ENCODE measurements at regions not wholly inside any gene's neighbourhood (a gene's known extent, or its start where the extent isn't known, plus 50 kb on each side); places are given as distances from the start of the nearest gene placed in this dataset.

DNA sequence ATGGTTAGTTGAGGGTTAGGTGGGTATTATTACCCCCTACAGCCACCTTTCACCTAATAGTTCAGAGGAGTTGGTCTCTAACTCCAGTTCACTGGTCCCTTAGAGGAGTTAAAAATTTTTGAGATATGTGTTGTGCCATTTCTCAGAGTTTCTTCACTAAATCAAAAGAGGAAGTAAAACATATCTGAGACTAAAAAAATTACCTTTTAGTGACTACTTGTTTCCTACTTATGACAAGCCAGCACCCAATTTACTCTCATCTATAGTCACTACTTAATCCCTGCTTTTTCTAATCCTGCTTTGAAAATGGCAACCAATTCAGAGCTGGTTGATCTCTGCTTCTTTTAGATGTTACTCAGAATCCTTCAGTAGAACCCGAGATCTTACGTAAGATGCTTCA lies 1316.8 kb upstream of the B3GALT2 start:
- no peaks in the 10 kb centered on the region for H3K36me3 ChIP-seq (ENCODE audit: control insufficient read depth, low read length)
- TF ChIP-seq CTCF (IDR thresholded peaks at IDR 0.05; ENCODE audit: low read depth, low read length, poor library complexity, severe bottlenecking) (no peak), EZH2phosphoT487 (IDR thresholded peaks at IDR 0.05; ENCODE audit: borderline replicate concordance, low read length) (no peak)
- H4K20me1 ChIP-seq (ENCODE audit: control insufficient read depth, insufficient read depth, low read depth, low read length), result no peaks in the 10 kb centered on the region
- H3K27me3 ChIP-seq (ENCODE audit: control insufficient read depth, low read length), result no peaks in the 10 kb centered on the region
- no peak overlapping the region for H3K27ac ChIP-seq (ENCODE audit: low read depth, low read length)
- H3K4me3 ChIP-seq (ENCODE audit: low read length), result no peak overlapping the region
- no peaks in the 10 kb centered on the region for H3F3A ChIP-seq (ENCODE audit: control insufficient read depth, insufficient read depth)
- no peaks in the 10 kb centered on the region for H3K79me2 ChIP-seq (ENCODE audit: control insufficient read depth, low read length)
- peaks cover 7% of the 10 kb centered on the region for H3K4me1 ChIP-seq (ENCODE audit: control insufficient read depth, low read length)
- no peaks in the 10 kb centered on the region for H3K9me2 ChIP-seq (replicated peaks; ENCODE audit: control insufficient read depth, low read length)
- no peaks in the 10 kb centered on the region for H3K9me3 ChIP-seq (ENCODE audit: control insufficient read depth, insufficient read depth, low read length)
- no peak overlapping the region for H3K4me2 ChIP-seq (ENCODE audit: low read length)

GRCh38 chr1:194495434-194495833 lies 1309.0 kb upstream of the B3GALT2 start:
- Histone ChIP-seq H3K27ac (ENCODE audit: low read depth, low read length) (no peak overlapping the region), H3K4me3 (ENCODE audit: low read length) (no peak overlapping the region), H3K4me1 (ENCODE audit: control insufficient read depth, low read length) (no peaks in the 10 kb centered on the region), H3K9me3 (ENCODE audit: control insufficient read depth, insufficient read depth, low read length) (peaks cover 11% of the 10 kb centered on the region), H3F3A (ENCODE audit: control insufficient read depth, insufficient read depth) (no peaks in the 10 kb centered on the region), H4K20me1 (ENCODE audit: control insufficient read depth, insufficient read depth, low read depth, low read length) (no peaks in the 10 kb centered on the region), H3K79me2 (ENCODE audit: control insufficient read depth, low read length) (no peaks in the 10 kb centered on the region), H3K36me3 (ENCODE audit: control insufficient read depth, low read length) (no peaks in the 10 kb centered on the region), H3K27me3 (ENCODE audit: control insufficient read depth, low read length) (no peaks in the 10 kb centered on the region), H3K9me2 (replicated peaks; ENCODE audit: control insufficient read depth, low read length) (no peaks in the 10 kb centered on the region), H3K4me2 (ENCODE audit: low read length) (no peak overlapping the region)
- TF ChIP-seq CTCF (IDR thresholded peaks at IDR 0.05; ENCODE audit: low read depth, low read length, poor library complexity, severe bottlenecking), result no peak
- no peak for TF ChIP-seq EZH2phosphoT487 (IDR thresholded peaks at IDR 0.05; ENCODE audit: borderline replicate concordance, low read length)

DNA sequence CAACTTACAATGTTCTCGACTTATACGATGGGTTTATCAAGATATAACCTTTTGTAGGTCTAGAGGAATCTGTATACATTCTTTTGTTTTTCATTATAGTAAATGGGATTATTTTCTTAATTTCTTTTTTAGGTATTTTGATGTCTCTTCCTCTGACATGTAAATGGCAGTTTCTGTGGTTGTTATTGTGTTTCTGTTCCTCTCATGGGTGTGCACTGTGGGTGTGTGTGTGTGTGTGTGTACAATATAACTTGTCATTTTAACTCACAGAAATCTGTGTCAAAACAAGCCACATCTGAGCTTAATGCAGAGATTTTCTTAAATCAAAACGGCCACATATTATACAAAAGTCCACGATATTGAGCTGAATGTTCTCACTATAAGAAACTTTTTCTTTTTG lies 1300.8 kb upstream of the B3GALT2 start:
- Histone ChIP-seq H3K4me3 (ENCODE audit: low read length) (no peak overlapping the region), H3K27ac (ENCODE audit: low read depth, low read length) (no peak overlapping the region), H3K4me2 (ENCODE audit: low read length) (no peak overlapping the region), H3K27me3 (ENCODE audit: control insufficient read depth, low read length) (no peaks in the 10 kb centered on the region), H3K36me3 (ENCODE audit: control insufficient read depth, low read length) (no peaks in the 10 kb centered on the region), H3K9me3 (ENCODE audit: control insufficient read depth, insufficient read depth, low read length) (no peaks in the 10 kb centered on the region), H3K9me2 (replicated peaks; ENCODE audit: control insufficient read depth, low read length) (no peaks in the 10 kb centered on the region), H4K20me1 (ENCODE audit: control insufficient read depth, insufficient read depth, low read depth, low read length) (no peaks in the 10 kb centered on the region), H3F3A (ENCODE audit: control insufficient read depth, insufficient read depth) (no peaks in the 10 kb centered on the region), H3K79me2 (ENCODE audit: control insufficient read depth, low read length) (no peaks in the 10 kb centered on the region), H3K4me1 (ENCODE audit: control insufficient read depth, low read length) (no peaks in the 10 kb centered on the region)
- no peak for TF ChIP-seq CTCF (IDR thresholded peaks at IDR 0.05; ENCODE audit: low read depth, low read length, poor library complexity, severe bottlenecking)
- TF ChIP-seq EZH2phosphoT487 (IDR thresholded peaks at IDR 0.05; ENCODE audit: borderline replicate concordance, low read length), result no peak

GRCh38 chr1:194485432-194485831 lies 1299.0 kb upstream of the B3GALT2 start:
- Histone ChIP-seq H3F3A (ENCODE audit: control insufficient read depth, insufficient read depth) (no peaks in the 10 kb centered on the region), H3K36me3 (ENCODE audit: control insufficient read depth, low read length) (no peaks in the 10 kb centered on the region), H3K4me2 (ENCODE audit: low read length) (no peak overlapping the region)

More at GRCh38 chr1:194485432-194485831, 1299.0 kb upstream of the B3GALT2 start:
- Histone ChIP-seq H3K4me1 (ENCODE audit: control insufficient read depth, low read length) (no peaks in the 10 kb centered on the region), H3K9me3 (ENCODE audit: control insufficient read depth, insufficient read depth, low read length) (no peaks in the 10 kb centered on the region), H3K4me3 (ENCODE audit: low read length) (no peak overlapping the region), H4K20me1 (ENCODE audit: control insufficient read depth, insufficient read depth, low read depth, low read length) (no peaks in the 10 kb centered on the region), H3K79me2 (ENCODE audit: control insufficient read depth, low read length) (no peaks in the 10 kb centered on the region), H3K27me3 (ENCODE audit: control insufficient read depth, low read length) (no peaks in the 10 kb centered on the region), H3K27ac (ENCODE audit: low read depth, low read length) (no peak overlapping the region), H3K9me2 (replicated peaks; ENCODE audit: control insufficient read depth, low read length) (no peaks in the 10 kb centered on the region)
- TF ChIP-seq CTCF (IDR thresholded peaks at IDR 0.05; ENCODE audit: low read depth, low read length, poor library complexity, severe bottlenecking), result no peak
- no peak for TF ChIP-seq EZH2phosphoT487 (IDR thresholded peaks at IDR 0.05; ENCODE audit: borderline replicate concordance, low read length)
